HG03439 (cell line): ENCODE measurements at regions not wholly inside any gene's neighbourhood (a gene's known extent, or its start where the extent isn't known, plus 50 kb on each side); places are given as distances from the start of the nearest gene placed in this dataset.

Experiments
- ATAC-seq: cut with Tn5 transposase; IDR thresholded peaks from one replicate; pipeline ENCODE4 v1.9.1; 2021; ENCODE audit warnings: mild to moderate bottlenecking, moderate library complexity; ENCODE audit not compliant: unreplicated experiment

- ATAC-seq = no peak
Observed at GRCh38 chr10:52836816-52837215, 64.2 kb upstream of the MBL2 start.
